DND-41 (cell line): ENCODE measurements at regions not wholly inside any gene's neighbourhood (a gene's known extent, or its start where the extent isn't known, plus 50 kb on each side); places are given as distances from the start of the nearest gene placed in this dataset.

ENCODE experiments used
- ATAC-seq: fragments of 200-7000 bp; cut with Tn5 transposase; 3 replicates; pipeline ENCODE4 v1.9.1; 2021; ENCODE audit warnings: low read depth; ENCODE audit not compliant: insufficient read depth
- DNase-seq: peaks from one replicate; pipeline ENCODE4 v3.0.0-alpha.2; 2020
- H2AFZ ChIP-seq: 2 replicates; pipeline ENCODE4 v1.6.0; 2012; ENCODE audit warnings: low read depth, low read length
- H3K27ac ChIP-seq: 2 replicates; pipeline ENCODE4 v1.5.1; 2012; ENCODE audit warnings: low read length, inconsistent platforms
- H3K27me3 ChIP-seq: fragments of 200-600 bp; sonication (generic); 2 replicates; pipeline ENCODE4 v1.6.0; 2012; ENCODE audit warnings: low read length, mild to moderate bottlenecking, inconsistent platforms; ENCODE audit not compliant: insufficient read depth, poor library complexity
- H3K36me3 ChIP-seq: 2 replicates; pipeline ENCODE4 v1.5.1; 2012; ENCODE audit warnings: low read length, inconsistent platforms; ENCODE audit not compliant: insufficient read depth
- H3K4me1 ChIP-seq: 2 replicates; pipeline ENCODE4 v1.5.1; 2012; ENCODE audit warnings: mild to moderate bottlenecking, low read length; ENCODE audit not compliant: insufficient read depth
- H3K4me2 ChIP-seq: 2 replicates; pipeline ENCODE4 v1.6.0; 2012; ENCODE audit warnings: mild to moderate bottlenecking, moderate library complexity, low read length, inconsistent platforms; ENCODE audit not compliant: insufficient read depth
- H3K4me3 ChIP-seq, 2 experiments: fragments of 200-600 bp in 1 of 2; shearing (Covaris generic) in 1 of 2; 2 replicates each; pipeline ENCODE4 v1.5.1; 2012 to 2016; ENCODE audit warnings: inconsistent platforms in 2 of 2, low read length in 2 of 2, mild to moderate bottlenecking in 2 of 2, low read depth in 1 of 2, moderate library complexity in 1 of 2
- H3K79me2 ChIP-seq: 2 replicates; pipeline ENCODE4 v1.6.0; 2012; ENCODE audit warnings: low read length, inconsistent platforms; ENCODE audit not compliant: insufficient read depth
- H3K9ac ChIP-seq: 2 replicates; pipeline ENCODE4 v1.6.0; 2012; ENCODE audit warnings: low read depth, mild to moderate bottlenecking, inconsistent platforms, low read length, moderate library complexity
- H3K9me3 ChIP-seq: 2 replicates; pipeline ENCODE4 v1.5.1; 2012; ENCODE audit warnings: low read length, moderate library complexity, mild to moderate bottlenecking, inconsistent platforms; ENCODE audit not compliant: insufficient read depth, severe bottlenecking
- H4K20me1 ChIP-seq: 2 replicates; pipeline ENCODE4 v1.6.0; 2012; ENCODE audit warnings: low read length; ENCODE audit not compliant: insufficient read depth
- CTCF ChIP-seq: IDR thresholded peaks from 2 replicates; pipeline ENCODE4 v1.5.1; 2012; ENCODE audit warnings: borderline replicate concordance, low read length, moderate library complexity, mild to moderate bottlenecking; ENCODE audit not compliant: poor library complexity, severe bottlenecking; ENCODE audit errors: extremely low read depth
- EZH2 ChIP-seq: IDR thresholded peaks from 3 replicates; pipeline ENCODE4 v1.6.1; 2012; ENCODE audit warnings: borderline replicate concordance, low read depth, mild to moderate bottlenecking, moderate library complexity, low read length, inconsistent platforms; ENCODE audit not compliant: severe bottlenecking

GRCh38 chr5:163880302-163880701 is 374.9 kb downstream of the MAT2B start:
- TF ChIP-seq CTCF: no peak
- no peak for TF ChIP-seq EZH2
- no peak for DNase-seq

GRCh38 chr5:163885117-163885516 is 379.7 kb downstream of the MAT2B start:
- no peak overlapping the region for H3K4me2 ChIP-seq
- no peak overlapping the region for H3K9ac ChIP-seq
- H3K79me2 ChIP-seq: no peaks in the 10 kb centered on the region
- ATAC-seq (no peak), DNase-seq (no peak)
- H3K4me1 ChIP-seq: no peaks in the 10 kb centered on the region
- H2AFZ ChIP-seq: no peak overlapping the region
- no peak overlapping the region for H3K4me3 ChIP-seq
- TF ChIP-seq EZH2 (no peak), CTCF (no peak)
- H3K27ac ChIP-seq: no peak overlapping the region
- no peaks in the 10 kb centered on the region for H3K36me3 ChIP-seq
- no peaks in the 10 kb centered on the region for H3K9me3 ChIP-seq
- no peaks in the 10 kb centered on the region for H4K20me1 ChIP-seq
- no peaks in the 10 kb centered on the region for H3K27me3 ChIP-seq

More at GRCh38 chr5:163880302-163880701, 374.9 kb downstream of the MAT2B start:
- Histone ChIP-seq H3K9ac (no peak overlapping the region), H3K4me3 (no peak overlapping the region), H2AFZ (no peak overlapping the region), H3K27ac (no peak overlapping the region), H4K20me1 (no peaks in the 10 kb centered on the region), H3K4me1 (no peaks in the 10 kb centered on the region), H3K4me2 (no peak overlapping the region), H3K27me3 (no peaks in the 10 kb centered on the region), H3K9me3 (no peaks in the 10 kb centered on the region), H3K36me3 (no peaks in the 10 kb centered on the region), H3K79me2 (no peaks in the 10 kb centered on the region)
- no peak for ATAC-seq

GRCh38 chr5:163887854-163888253 is 382.4 kb downstream of the MAT2B start:
- TF ChIP-seq EZH2 (no peak), CTCF (no peak)
- Histone ChIP-seq H3K4me1 (no peaks in the 10 kb centered on the region), H2AFZ (no peak overlapping the region), H3K9me3 (no peaks in the 10 kb centered on the region), H3K36me3 (no peaks in the 10 kb centered on the region), H4K20me1 (no peaks in the 10 kb centered on the region), H3K27me3 (no peaks in the 10 kb centered on the region), H3K9ac (no peak overlapping the region), H3K79me2 (no peaks in the 10 kb centered on the region), H3K4me3 (no peak overlapping the region), H3K4me2 (no peak overlapping the region), H3K27ac (no peak overlapping the region)
- DNase-seq: no peak
- no peak for ATAC-seq

- no peak overlapping the region for H3K4me2 ChIP-seq
- H3K9ac ChIP-seq: no peak overlapping the region
- H3K4me1 ChIP-seq: no peaks in the 10 kb centered on the region
- H3K79me2 ChIP-seq: no peaks in the 10 kb centered on the region
- no peaks in the 10 kb centered on the region for H3K9me3 ChIP-seq
- H3K36me3 ChIP-seq: no peaks in the 10 kb centered on the region
- H3K27ac ChIP-seq: no peak overlapping the region
- H3K27me3 ChIP-seq: no peaks in the 10 kb centered on the region
- H2AFZ ChIP-seq: no peak overlapping the region
- no peaks in the 10 kb centered on the region for H4K20me1 ChIP-seq
- no peak overlapping the region for H3K4me3 ChIP-seq
- ATAC-seq (no peak), DNase-seq (no peak)
- no peak for TF ChIP-seq EZH2
- no peak for TF ChIP-seq CTCF
Measured at GRCh38 chr5:163888366-163888765, 382.9 kb downstream of the MAT2B start.
